ENCODE measurements at regions not wholly inside any gene's neighbourhood (a gene's known extent, or its start where the extent isn't known, plus 50 kb on each side); places are given as distances from the start of the nearest gene placed in this dataset.

DNA sequence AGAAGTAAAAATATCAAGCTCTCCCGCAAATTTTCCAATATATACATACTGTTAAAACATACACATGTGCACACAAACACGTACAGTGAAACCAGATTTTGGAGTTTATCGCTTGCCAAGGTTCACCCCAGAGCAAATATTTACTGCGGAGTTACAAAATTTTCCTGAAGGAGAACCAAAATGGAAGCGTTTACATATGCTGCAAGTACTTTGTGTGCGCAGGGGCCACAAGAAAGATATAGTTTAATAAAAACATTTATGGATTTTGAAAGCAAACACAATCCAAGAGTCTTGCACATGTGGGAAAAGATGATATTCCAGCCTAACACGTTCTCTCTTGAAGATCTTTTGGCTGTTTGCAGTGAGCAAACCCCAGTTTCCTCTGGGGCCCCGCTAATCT is 301.3 kb upstream of the NFE2L3 start:
- no peak for DNase-seq
- no peak for TF ChIP-seq GATA1 (IDR thresholded peaks at IDR 0.05; ENCODE audit: low read depth, low read length)
- no peak for TF ChIP-seq POLR2A (IDR thresholded peaks at IDR 0.05; ENCODE audit: low read length)

- no peak for TF ChIP-seq GATA1 (IDR thresholded peaks at IDR 0.05; ENCODE audit: low read depth, low read length)
- TF ChIP-seq POLR2A (IDR thresholded peaks at IDR 0.05; ENCODE audit: low read length): no peak
- peak; percentile 56 to 78 for DNase-seq
These were observed 300.4 kb upstream of the NFE2L3 start for GRCh38 chr7:25851332-25852210.

DNA sequence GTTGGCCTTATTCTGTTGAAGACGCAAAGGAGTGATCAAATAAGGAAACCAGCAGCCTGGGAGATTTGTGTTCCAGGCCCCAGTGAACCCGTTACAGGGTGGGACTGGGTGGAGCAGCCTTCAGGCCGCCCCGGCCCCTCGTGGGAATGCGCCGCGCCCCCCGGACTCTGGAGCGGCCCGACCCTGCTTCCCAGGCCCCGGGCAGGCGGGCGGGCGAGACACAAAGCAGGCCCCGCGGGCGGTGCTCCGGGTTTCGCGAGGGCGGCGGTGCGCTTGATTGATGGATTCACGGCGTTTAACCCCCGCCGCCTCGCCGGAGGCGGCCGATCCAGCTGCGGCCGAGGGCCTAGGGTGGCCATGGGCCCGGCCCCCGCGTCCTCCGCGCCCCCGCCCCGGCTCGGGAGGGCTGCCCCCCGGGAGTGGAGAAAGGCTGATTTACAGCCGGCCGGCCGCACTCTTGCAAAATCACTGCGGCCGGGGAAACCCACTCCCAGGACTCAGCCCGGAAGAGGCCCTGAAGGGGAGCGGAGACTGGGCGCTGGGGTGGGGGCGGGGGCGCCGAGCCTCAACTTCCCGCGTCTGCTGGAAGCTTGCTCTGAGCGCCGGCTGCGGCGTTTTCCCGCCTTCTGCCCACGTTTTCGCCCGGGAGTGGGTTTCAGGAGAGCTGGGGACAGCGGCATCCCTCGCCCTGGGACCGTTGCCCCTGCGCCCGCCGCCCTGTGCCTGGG is 299.6 kb upstream of the NFE2L3 start:
- DNase-seq: no peak
- TF ChIP-seq GATA1 (IDR thresholded peaks at IDR 0.05; ENCODE audit: low read depth, low read length): no peak
- TF ChIP-seq POLR2A (IDR thresholded peaks at IDR 0.05; ENCODE audit: low read length): no peak

GRCh38 chr7:25852939-25853271 is 299.1 kb upstream of the NFE2L3 start:
- TF ChIP-seq POLR2A (IDR thresholded peaks at IDR 0.05; ENCODE audit: low read length) (no peak), GATA1 (IDR thresholded peaks at IDR 0.05; ENCODE audit: low read depth, low read length) (no peak)
- no peak for DNase-seq

GRCh38 chr7:25853314-25853713 is 298.7 kb upstream of the NFE2L3 start:
- no peak for TF ChIP-seq POLR2A (IDR thresholded peaks at IDR 0.05; ENCODE audit: low read length)
- no peak for TF ChIP-seq GATA1 (IDR thresholded peaks at IDR 0.05; ENCODE audit: low read depth, low read length)
- no peak for DNase-seq

- DNase-seq: no peak
- TF ChIP-seq GATA1 (IDR thresholded peaks at IDR 0.05; ENCODE audit: low read depth, low read length) (no peak), POLR2A (IDR thresholded peaks at IDR 0.05; ENCODE audit: low read length) (no peak)
These were observed 297.9 kb upstream of the NFE2L3 start for GRCh38 chr7:25854059-25854458.

- no peak for TF ChIP-seq POLR2A (IDR thresholded peaks at IDR 0.05; ENCODE audit: low read length)
- no peak for TF ChIP-seq GATA1 (IDR thresholded peaks at IDR 0.05; ENCODE audit: low read depth, low read length)
- peak; percentile 85 to 90 for DNase-seq
These were observed 297.1 kb upstream of the NFE2L3 start for GRCh38 chr7:25854608-25855497.

GRCh38 chr7:25855854-25856782 is 295.9 kb upstream of the NFE2L3 start:
- peak; percentile 7 to 40 for DNase-seq
- TF ChIP-seq GATA1 (IDR thresholded peaks at IDR 0.05; ENCODE audit: low read depth, low read length) (no peak), POLR2A (IDR thresholded peaks at IDR 0.05; ENCODE audit: low read length) (no peak)

- DNase-seq: no peak
- TF ChIP-seq POLR2A (IDR thresholded peaks at IDR 0.05; ENCODE audit: low read length) (no peak), GATA1 (IDR thresholded peaks at IDR 0.05; ENCODE audit: low read depth, low read length) (no peak)
These were observed 294.5 kb upstream of the NFE2L3 start for GRCh38 chr7:25857376-25858067.

DNA sequence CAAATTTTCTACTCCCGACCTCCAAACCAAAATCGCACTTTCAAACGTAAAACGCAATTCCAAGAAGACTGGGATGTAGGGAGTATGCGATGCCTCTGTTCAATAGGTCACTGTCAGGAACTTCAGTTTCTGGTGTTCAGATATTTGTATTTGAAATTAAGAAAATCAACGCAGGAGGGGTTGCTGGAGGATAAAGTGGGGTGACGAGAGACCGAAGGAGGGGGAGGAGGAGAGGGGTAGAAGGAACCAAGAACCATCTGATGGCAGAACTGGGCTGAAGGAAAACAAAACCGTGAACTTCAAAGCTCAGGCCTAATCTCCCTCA is 293.8 kb upstream of the NFE2L3 start:
- DNase-seq: no peak

DNA sequence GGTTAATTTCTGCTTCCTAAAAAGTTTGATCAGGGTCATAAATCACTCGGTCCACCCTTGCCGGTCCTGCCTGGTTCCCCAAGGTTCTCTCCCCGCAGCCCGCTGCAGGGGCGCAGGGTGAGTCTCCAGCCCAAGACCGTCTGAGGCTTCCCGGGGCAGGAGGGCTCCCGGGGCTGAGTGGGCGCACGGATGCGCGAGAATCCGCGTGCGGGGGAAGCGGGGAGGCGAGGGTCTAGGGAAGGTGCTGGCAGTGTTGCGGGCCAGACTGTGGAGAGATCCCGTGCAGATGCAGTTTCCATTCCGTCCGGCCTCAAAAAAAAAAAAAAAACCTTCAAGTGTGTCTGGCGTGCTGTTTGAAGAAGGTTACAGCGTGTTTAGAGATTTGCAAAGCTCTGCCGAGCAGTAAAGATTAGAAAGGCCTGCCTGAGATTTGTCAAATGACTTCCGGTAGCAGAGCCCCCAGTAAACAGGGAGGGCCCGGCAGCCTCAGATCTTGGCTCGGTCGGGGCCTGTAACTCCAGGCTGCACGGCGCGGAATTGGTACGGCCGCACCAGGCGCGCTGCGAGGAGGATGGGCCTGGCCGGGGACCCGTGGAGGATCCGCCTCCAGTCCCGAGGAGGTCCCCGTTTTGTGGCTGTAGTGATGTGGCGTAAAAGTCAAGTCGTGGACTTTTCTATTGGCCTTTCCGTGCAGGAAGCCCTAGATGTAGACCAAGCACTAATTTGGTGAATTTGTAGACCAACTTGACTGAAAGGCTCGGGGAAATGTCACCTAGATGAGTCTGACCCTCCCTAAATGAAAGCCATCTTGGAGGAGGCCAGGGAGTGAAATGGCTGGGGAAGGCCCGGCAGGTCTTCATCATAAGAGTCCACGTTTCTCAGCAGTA is 293.2 kb upstream of the NFE2L3 start:
- TF ChIP-seq POLR2A (IDR thresholded peaks at IDR 0.05; ENCODE audit: low read length) (no peak), GATA1 (IDR thresholded peaks at IDR 0.05; ENCODE audit: low read depth, low read length) (no peak)
- DNase-seq: peak in 1 of 2 experiments; percentile 23

More for the DNA sequence above, 293.8 kb upstream of the NFE2L3 start:
- no peak for TF ChIP-seq GATA1 (IDR thresholded peaks at IDR 0.05; ENCODE audit: low read depth, low read length)
- no peak for TF ChIP-seq POLR2A (IDR thresholded peaks at IDR 0.05; ENCODE audit: low read length)

All from erythroblast (primary cell).